OCI-LY3 (cell line): ENCODE measurements at regions not wholly inside any gene's neighbourhood (a gene's known extent, or its start where the extent isn't known, plus 50 kb on each side); places are given as distances from the start of the nearest gene placed in this dataset.

Source experiments
- CTCF ChIP-seq: fragments of 200-600, 300-600 bp; sonication (generic); IDR thresholded peaks from 2 replicates; pipeline ENCODE4 v1.5.1; 2014; ENCODE audit warnings: antibody characterized with exemption, low read length, low read depth
- EZH2phosphoT487 ChIP-seq: fragments of 200-600 bp; shearing (Covaris generic); IDR thresholded peaks from 2 replicates; pipeline ENCODE4 v1.6.1; 2018; ENCODE audit warnings: antibody characterized with exemption, mixed run types, low read depth

DNA sequence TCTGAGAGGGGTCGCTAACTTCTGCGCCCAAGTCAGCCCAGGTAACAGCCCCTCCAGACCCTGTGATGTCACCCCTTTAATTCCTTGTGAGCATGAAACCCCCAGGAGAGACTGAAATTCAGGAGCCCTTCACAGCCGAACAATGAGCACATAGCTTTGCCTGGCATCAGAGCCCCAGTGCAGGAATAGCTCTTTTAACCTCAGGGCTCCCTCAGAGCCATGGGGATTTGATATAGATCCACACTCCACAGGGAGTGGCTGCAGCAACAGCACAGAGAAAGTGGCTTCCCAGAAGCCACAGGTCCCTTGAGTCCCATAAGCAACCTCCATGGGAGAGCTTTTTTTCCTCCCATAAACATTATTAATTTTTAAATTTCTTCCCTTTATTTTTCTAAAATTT, 150.0 kb upstream of the MARCKS start:
- TF ChIP-seq CTCF (no peak), EZH2phosphoT487 (no peak)
